Stimulated activated CD4-positive, alpha-beta T cell treated with anti-CD3 and anti-CD28 coated beads, Interleukin-2, amount 100 ng/mL, for 48 hours (primary cell): ENCODE measurements at regions not wholly inside any gene's neighbourhood (a gene's known extent, or its start where the extent isn't known, plus 50 kb on each side); places are given as distances from the start of the nearest gene placed in this dataset.
"Not testable (repeated sequence)": the region's sequence is repeated elsewhere in the genome, so short reads cannot be mapped to it uniquely, and the experiment has no call there.

Source experiments
- DNase-seq, 2 donors: peaks; one replicate each; pipeline ENCODE4 v3.0.0-alpha.2; 2020

DNA sequence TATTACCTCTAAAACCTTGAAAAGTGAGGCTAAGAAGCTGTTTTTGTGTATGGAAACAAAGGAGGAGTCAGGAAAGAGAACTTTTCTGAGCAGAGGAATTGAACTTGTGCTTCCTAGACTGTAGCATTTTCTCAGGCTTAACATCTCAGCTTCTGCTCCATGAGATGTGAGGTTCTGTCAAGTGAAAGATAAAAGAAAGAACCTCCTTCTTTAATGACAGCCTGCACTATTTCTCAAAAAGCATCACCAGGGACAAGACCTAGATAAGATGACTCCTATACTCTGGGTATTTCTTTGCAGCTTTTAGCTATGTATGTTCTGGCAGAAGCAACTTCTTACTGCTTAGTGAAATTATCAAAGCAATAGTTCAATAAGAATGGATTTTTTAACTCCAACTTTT is 87.6 kb upstream of the KCNQ5 start:
- DNase-seq, result no peak

DNA sequence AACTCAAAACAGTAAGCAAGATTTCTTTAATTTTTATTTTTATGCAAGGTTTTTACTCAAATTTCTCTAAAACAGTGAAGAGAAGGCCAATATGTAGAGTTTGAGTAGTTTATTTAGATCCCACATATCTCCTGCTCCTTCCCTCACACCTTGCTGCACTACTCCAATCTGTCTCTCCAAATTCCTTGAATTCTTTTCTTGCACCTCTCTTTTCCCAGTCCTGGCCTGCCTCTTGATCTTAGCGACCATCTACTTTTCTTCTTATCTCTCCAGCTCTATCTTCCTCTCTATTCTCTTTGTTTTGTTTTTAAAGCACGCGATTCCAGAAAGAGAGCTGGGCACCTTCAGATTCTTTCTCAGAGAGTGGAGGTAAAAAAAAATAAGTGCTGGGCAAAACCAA is 86.7 kb upstream of the KCNQ5 start:
- DNase-seq, result no peak

GRCh38 chr6:72547020-72547419 is 74.8 kb upstream of the KCNQ5 start:
- DNase-seq, result no peak

- DNase-seq, result no peak
Observed at GRCh38 chr6:72551470-72551869, 70.4 kb upstream of the KCNQ5 start.

DNA sequence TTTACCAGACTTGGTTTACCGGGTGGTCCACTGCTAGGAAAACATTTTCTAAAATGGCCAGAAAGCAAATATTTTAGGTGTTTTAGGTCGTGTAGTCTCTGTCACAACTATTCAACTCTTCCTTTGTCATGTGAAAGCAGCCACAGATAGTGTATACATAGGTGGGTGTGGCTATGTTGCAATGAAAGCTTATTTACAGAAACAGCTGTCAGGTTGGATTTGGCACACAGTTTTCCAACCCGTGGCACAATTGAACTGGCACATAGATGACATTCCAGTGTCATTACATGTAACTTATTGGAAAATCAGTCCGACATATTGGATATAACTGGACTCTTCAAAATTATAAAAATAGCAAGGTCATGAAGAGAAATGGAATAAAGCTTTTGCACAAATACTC is 68.9 kb upstream of the KCNQ5 start:
- no peak for DNase-seq

- no peak for DNase-seq
Observed at GRCh38 chr6:72553531-72554511, 68.0 kb upstream of the KCNQ5 start.

DNA sequence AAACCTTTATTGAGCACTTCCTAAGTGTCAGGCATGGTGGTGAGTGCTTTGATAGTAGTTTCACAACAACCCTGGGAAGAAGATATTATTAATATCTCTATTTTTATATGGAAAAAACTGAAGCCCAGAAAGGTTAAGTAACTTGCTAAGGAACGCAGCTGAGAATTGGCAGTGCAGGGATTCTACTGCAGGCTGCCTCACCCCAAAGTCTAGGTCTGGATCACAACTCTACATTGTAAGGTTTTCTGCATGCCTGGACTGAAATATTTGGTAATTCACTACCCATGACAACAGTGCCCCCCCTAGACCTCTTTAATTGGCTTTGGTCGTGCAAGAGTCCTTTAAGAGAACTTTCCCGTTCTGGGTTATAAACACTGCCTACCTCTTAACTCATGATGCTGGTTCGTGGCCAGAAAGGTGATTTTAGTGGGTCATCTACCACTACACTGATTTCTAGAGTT is 67.1 kb upstream of the KCNQ5 start:
- DNase-seq, result no peak

DNA sequence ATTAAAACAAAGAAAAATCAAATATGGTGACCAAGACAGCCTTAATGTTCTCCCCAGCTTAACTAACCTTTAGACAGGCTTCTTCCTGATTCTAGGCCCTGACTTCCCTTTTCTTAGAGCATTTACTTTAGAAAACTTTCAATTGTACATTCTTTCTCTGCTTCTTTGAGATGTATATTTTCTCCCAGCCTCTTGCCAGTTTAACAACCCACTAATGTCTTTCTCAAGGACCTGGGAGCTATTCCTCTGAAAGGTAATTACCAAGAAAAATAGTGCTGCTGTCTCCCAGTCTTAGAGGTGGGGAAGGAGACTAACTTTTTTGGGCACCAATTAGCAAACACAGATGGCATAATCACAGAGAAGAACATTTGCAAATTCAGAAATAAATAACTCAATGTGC is 62.8 kb upstream of the KCNQ5 start:
- DNase-seq, result no peak

- DNase-seq, result no peak
Observed at GRCh38 chr6:72559555-72559954, 62.3 kb upstream of the KCNQ5 start.

- DNase-seq, result no peak
Observed at GRCh38 chr6:72560721-72561593, 60.9 kb upstream of the KCNQ5 start.

- no peak for DNase-seq
Observed at GRCh38 chr6:72561629-72562028, 60.2 kb upstream of the KCNQ5 start.

DNA sequence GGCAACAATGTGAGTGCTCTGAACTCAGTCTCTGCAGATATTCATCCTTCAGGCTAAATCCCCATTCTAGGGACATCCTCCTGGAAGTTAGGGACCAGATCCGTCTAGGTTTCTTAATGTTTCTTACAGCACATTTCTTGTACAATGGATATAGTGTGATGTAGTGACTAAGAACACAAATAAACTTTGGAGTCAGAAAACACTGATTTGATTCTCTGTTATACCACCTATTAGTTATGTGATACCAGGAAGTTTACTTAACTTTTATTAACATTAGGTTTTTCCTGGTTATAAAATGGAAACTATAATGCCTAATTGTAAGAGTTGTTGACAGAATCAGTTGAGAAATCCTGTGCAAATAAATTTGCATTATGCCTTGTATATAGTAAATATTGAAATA is 57.6 kb upstream of the KCNQ5 start:
- no peak for DNase-seq

- not testable (repeated sequence) for DNase-seq
Observed at GRCh38 chr6:72571993-72572392, 49.9 kb upstream of the KCNQ5 start.
